ENCODE measurements at regions not wholly inside any gene's neighbourhood (a gene's known extent, or its start where the extent isn't known, plus 50 kb on each side); places are given as distances from the start of the nearest gene placed in this dataset.

GRCh38 chr3:36192901-36193300 is 187.4 kb upstream of the STAC start:
- no peak for DNase-seq (ENCODE audit: low read depth in 3 of 3)

DNA sequence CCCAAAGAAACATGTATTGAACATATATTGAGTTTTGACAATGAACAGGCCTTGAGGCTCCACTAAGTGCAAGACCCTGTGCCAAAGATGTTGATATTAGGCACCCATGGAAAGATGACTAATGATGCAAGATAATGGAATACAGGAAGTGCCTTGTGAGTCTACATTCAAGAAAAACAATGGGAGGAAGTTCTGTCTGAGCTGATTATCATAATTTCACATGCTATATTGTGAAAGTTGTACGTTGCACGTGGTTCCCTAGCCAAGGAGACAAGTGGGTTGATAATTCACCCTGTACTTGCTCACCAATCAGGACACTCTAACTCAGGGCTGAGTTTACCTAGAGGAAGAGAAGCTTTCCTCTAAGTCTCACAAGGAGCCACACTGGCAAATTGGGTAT is 186.9 kb upstream of the STAC start:
- no peak for DNase-seq (ENCODE audit: low read depth in 3 of 3)

- DNase-seq (ENCODE audit: low read depth in 3 of 3) = no peak
These were observed 184.2 kb upstream of the STAC start for GRCh38 chr3:36196058-36196457.

- no peak for DNase-seq (ENCODE audit: low read depth in 3 of 3)
These were observed 183.2 kb upstream of the STAC start for GRCh38 chr3:36197151-36197550.

DNA sequence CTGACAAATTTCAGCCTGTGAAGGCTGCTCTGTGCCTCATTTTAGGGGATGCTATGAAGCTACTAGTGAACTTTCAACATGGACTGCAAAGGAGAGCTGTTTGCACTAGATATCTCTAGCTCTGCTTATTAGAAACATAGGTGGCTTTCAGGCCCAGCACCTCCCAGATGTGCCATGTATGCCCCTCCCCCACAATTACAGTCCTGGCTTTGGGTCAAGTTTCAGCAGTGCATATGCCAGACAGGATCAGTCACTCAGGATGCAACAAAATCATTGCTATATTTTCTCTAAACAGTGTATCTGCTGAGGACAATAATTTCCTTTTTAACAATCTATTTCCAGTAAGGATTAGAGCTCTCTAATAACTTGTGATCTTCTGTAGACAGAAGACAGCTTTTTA is 178.8 kb upstream of the STAC start:
- no peak for DNase-seq (ENCODE audit: low read depth in 3 of 3)

GRCh38 chr3:36206956-36207580 is 173.2 kb upstream of the STAC start:
- DNase-seq (ENCODE audit: low read depth in 3 of 3) = no peak

DNA sequence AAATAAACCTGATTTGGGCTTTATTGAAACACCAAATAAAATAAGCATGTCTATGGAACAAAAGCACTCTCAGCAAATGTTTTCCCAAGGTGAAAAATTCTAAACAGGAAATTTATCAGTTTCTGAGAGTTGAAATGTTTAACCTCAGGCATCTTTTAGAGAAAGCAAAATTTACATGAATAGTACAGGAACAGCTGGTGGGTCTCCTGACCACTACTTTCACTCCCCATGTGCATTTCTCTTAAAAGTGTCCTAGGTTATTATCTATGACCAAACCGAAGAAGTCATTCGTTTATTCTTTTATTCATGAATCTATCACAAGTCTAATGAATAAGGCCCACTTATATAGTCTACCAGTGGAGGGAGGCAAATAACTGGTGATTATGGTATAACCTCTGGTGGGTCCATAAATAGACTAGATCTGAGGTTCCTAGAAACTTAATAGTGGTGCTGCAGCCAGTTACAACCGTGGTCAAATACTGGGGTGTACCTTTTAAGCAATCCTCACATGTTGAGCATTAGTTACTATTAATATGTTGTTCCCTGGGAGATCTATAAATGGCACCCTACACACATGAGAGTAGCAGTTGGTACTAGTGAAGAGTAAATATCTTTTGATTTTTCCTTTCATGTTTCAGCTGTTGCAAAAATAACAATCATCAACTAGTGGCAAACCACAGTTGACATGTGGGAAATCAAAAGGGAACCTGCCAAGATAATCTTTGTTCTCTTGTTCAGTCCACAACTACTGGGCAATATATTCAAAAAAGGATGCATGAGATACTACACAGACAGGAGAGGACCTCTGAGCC is 169.3 kb upstream of the STAC start:
- DNase-seq (ENCODE audit: low read depth in 3 of 3) = no peak

GRCh38 chr3:36211652-36211999 is 168.7 kb upstream of the STAC start:
- no peak for DNase-seq (ENCODE audit: low read depth in 3 of 3)

- DNase-seq (ENCODE audit: low read depth in 3 of 3) = no peak
These were observed 168.1 kb upstream of the STAC start for GRCh38 chr3:36212251-36212650.

- DNase-seq (ENCODE audit: low read depth in 3 of 3) = no peak
These were observed 165.8 kb upstream of the STAC start for GRCh38 chr3:36214460-36214859.

DNA sequence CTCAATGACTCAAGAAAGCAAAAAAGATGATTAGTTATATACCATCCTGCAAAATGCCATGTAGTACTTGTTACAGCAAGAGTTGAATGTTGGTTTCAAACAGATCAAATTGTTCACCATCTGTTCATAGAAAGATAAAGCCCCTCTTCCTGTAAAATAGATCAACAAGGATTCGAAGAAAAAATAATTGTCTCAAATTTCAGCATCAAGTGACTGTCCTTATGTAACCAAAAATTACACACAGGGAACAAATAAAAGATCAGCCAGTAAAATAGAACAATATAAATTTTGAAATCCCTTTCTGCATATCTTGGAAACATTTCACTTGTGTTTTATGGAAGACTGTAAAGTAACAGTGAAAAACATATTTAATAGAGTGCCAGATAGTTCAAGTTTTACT is 165.1 kb upstream of the STAC start:
- no peak for DNase-seq (ENCODE audit: low read depth in 3 of 3)

DNA sequence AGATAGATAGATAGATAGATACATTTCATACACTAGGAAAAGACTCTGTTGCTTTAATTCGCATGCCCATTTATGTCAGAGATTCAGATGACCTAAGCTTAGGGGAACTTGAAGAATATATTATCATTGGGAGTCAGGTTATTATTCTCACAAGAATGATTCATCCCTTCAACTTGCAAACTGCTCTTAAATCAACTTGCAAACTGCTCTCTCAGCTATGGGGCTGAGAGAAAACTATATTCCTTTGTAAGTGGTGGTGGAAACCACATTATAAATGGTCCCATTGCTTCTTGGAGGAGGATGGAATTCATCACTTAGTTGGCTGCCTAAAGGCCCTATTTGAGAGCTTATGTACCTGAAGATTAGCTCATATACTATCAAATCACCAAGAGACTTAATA is 160.9 kb upstream of the STAC start:
- DNase-seq (ENCODE audit: low read depth in 3 of 3) = no peak

GRCh38 chr3:36220173-36220572 is 160.1 kb upstream of the STAC start:
- no peak for DNase-seq (ENCODE audit: low read depth in 3 of 3)

- no peak for DNase-seq (ENCODE audit: low read depth in 3 of 3)
These were observed 158.3 kb upstream of the STAC start for GRCh38 chr3:36221975-36222374.

- DNase-seq (ENCODE audit: low read depth in 3 of 3) = no peak
These were observed 152.3 kb upstream of the STAC start for GRCh38 chr3:36227980-36228379.

DNA sequence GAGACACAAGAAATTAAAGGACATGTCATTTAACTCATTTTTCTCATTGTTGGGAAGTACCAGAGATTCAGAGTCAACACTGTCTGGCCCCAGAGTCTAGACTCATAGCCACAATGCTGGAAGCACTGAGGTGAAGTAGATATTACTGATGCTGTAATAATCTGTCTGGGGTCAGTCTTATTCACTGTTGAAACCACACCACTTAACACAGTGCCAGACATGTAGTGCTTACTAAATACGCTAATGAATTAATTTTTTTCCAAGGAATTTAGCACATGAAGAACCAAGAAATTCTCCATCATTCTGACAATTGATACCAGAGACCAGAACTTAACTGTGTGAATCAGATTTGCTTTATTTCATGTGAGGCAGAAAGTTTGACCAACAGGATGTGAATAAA is 150.8 kb upstream of the STAC start:
- no peak for DNase-seq (ENCODE audit: low read depth in 3 of 3)

DNA sequence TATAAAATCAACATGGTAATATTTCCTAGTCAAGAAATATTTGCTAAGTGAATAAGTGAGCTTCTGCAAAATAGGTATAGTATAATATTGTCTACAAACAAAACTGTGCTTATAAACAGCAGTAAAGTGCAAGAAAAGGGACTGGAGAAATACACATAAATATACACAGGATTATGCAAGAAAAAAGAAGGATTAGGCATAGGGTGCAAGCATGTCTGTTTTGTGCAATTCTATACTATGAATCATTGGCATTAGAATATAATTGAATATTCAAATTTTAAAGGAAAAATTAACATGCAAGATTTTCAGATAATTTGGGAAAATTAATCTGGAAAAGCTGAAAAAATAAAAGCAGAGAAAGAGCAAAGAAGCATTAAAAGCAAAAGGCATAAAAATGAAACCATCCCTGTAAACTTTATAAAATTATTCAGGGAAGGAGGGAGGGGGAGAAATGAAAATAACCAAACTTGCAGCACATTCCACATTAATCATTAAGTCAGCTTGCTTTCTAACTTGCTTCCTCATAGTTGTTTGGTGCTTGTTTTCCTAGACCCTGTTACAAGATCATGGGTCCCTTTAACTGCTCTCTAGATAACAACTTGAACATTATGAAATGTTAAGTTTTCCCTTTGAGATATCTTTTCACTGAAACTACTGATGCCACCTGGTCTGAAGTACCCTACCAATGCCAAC is 147.4 kb upstream of the STAC start:
- DNase-seq (ENCODE audit: low read depth in 3 of 3) = no peak

GRCh38 chr3:36244728-36245127 is 135.6 kb upstream of the STAC start:
- no peak for DNase-seq (ENCODE audit: low read depth in 3 of 3)

- no peak for DNase-seq (ENCODE audit: low read depth in 3 of 3)
These were observed 131.9 kb upstream of the STAC start for GRCh38 chr3:36248374-36248773.

DNA sequence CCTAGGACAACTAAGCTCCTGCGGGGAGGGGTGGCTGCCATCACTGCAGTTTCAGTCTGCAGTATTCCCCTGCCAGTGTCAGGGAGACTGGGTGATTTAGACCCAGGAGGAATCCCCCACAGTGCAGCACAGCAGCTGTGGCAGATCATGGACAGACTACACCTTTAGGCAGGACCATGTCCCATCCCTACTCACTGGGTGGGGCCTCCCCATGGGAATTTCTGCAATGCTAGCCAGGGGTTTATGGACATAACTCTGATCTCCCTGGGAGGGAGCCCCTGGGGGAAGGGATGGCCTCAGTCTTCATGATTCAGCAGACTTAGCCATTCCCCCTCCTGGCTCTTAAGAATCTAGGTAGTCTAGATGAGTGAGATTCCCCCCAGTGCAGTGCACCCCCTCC is 130.1 kb upstream of the STAC start:
- no peak for DNase-seq (ENCODE audit: low read depth in 3 of 3)

GRCh38 chr3:36257158-36257852 is 123.0 kb upstream of the STAC start:
- DNase-seq (ENCODE audit: low read depth in 3 of 3) = no peak

DNA sequence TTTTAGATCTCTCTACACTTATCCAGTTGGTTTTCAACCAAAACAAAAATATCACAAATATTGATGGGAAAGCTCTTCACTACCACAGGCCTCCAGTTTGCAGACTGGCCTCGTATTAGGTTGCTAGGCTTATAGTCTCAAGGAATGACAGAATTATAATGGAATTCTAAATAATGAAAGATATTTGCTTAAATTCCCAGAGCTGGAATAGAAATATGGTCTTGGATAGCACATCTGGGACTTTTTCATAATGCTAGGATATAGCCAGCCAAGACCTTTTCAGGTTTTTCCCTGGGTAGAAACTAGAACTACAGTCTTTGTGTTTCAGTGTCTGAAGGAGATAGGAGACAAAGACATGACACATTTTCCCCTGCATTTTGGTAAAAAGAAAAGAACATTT is 121.9 kb upstream of the STAC start:
- no peak for DNase-seq (ENCODE audit: low read depth in 3 of 3)

DNA sequence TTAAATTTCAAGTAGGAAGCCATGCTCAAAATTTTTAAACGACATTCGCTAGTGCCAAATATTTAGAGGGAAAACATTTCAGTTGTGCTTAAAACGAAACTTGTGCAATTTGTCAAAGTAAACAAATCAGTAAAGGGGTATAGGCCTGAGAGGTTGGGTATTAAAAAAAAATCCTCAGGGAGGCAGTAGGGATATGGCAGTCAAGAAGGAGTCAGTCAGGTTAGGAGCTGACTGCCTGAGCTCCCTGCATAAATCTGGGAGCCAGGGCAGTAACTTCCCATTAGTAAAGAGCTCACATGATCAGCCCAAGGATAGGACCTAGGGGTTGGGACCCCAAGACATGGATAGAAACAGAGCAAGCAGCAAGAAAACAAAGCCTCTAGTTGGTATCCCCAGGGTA is 120.7 kb upstream of the STAC start:
- DNase-seq (ENCODE audit: low read depth in 3 of 3) = no peak

All from stimulated activated CD4-positive, alpha-beta T cell treated with anti-CD3 and anti-CD28 coated beads, TNF-alpha, amount 100 ng/mL, for 4 hours (primary cell).